Body of pancreas (tissue), 4 donors: ENCODE measurements at regions not wholly inside any gene's neighbourhood (a gene's known extent, or its start where the extent isn't known, plus 50 kb on each side); places are given as distances from the start of the nearest gene placed in this dataset.

Source experiments
- ATAC-seq: fragments of 150-250 bp; one replicate; pipeline ENCODE4 v1.9.1; 2016
- DNase-seq, 4 donors: peaks; one replicate each; pipeline ENCODE4 v3.0.0-alpha.2; 2019
- H3K27ac ChIP-seq, 4 donors: fragments of 200-600 bp; sonication (generic); 1 replicate in 3 of 4; 2 replicates in 1 of 4; pipeline versions ENCODE4 v1.5.1 to v1.6.1; 2016 to 2019; ENCODE audit warnings: mild to moderate bottlenecking in 1 of 4, mixed read lengths in 1 of 4, moderate library complexity in 1 of 4
- H3K27me3 ChIP-seq, 2 donors: fragments of 200-600 bp; sonication (generic); one replicate each; pipeline ENCODE4 v1.6.0; 2016; ENCODE audit warnings: mild to moderate bottlenecking in 1 of 2
- H3K36me3 ChIP-seq, 2 donors: fragments of 200-600 bp; sonication (generic); replicated peaks in 1 of 2; 2 replicates each; pipeline ENCODE4 v1.5.1; 2016; ENCODE audit warnings: low read depth in 2 of 2; ENCODE audit not compliant: insufficient read depth in 1 of 2
- H3K4me1 ChIP-seq: fragments of 200-600 bp; sonication (generic); one replicate; pipeline ENCODE4 v1.6.0; 2016
- H3K4me3 ChIP-seq, 2 donors: fragments of 200-600 bp; sonication (generic); 1 replicate in 1 of 2; 2 replicates in 1 of 2; pipeline ENCODE4 v1.5.1; 2016 to 2019
- H3K9me3 ChIP-seq, 3 donors: fragments of 200-600 bp; sonication (generic); 1 replicate in 2 of 3; 2 replicates in 1 of 3; pipeline ENCODE4 v1.5.1; 2016
- CTCF ChIP-seq, 7 experiments: fragments of 450-650 bp in 4 of 7; fragments of 200-600 bp in 3 of 7; sonication (generic) in 3 of 7; IDR thresholded peaks; one replicate each; pipeline ENCODE4 v1.5.1; 2016 to 2019; ENCODE audit warnings: antibody characterized with exemption in 7 of 7
- POLR2A ChIP-seq, 3 donors: fragments of 450-650 bp; IDR thresholded peaks; one replicate each; pipeline ENCODE4 v1.6.1; 2016; ENCODE audit warnings: antibody characterized with exemption in 3 of 3, mild to moderate bottlenecking in 2 of 3
- WGBS, 2 donors: methylation state at CpG; one replicate each; pipeline ENCODE4 v1.1.5; 2017; 5-methylcytosine and 5-hydroxymethylcytosine counted together
- intact Hi-C: fragments of 100-400 bp; cut with DNase I; formaldehyde crosslinking; loops from one replicate; pipeline ENCODE4 v1.15.1; 2023

GRCh38 chr15:100707229-100707628, 104.8 kb downstream of the ASB7 start:
- 35 to 81% methylated on average over 4 of the region's 4 CpGs for WGBS, 2 donors
- peaks cover 5% of the 10 kb centered on the region for H3K4me1 ChIP-seq
- H3K9me3 ChIP-seq = peaks cover 0 to 5% (median 0%) of the 10 kb centered on the region in 3 donors
- H3K36me3 ChIP-seq = no peaks in the 10 kb centered on the region
- no peaks in the 10 kb centered on the region for H3K27me3 ChIP-seq
- intact Hi-C loops = no loop called here
- H3K4me3 ChIP-seq = no peak overlapping the region
- TF ChIP-seq CTCF (IDR thresholded peaks at IDR 0.05) = no peak
- DNase-seq (peak in 1 of 4 donors; percentile 1), ATAC-seq (no peak)
- no peak overlapping the region for H3K27ac ChIP-seq

GRCh38 chr15:100708916-100709315, 106.5 kb downstream of the ASB7 start:
- 85 to 88% methylated on average over 3 of the region's 3 CpGs for WGBS, 2 donors
- H3K9me3 ChIP-seq = no peaks in the 10 kb centered on the region
- no peak overlapping the region for H3K4me3 ChIP-seq
- H3K27ac ChIP-seq = no peak overlapping the region
- no peaks in the 10 kb centered on the region for H3K27me3 ChIP-seq
- peak in 1 of 4 donors; percentile 0 for DNase-seq
- TF ChIP-seq POLR2A (IDR thresholded peaks at IDR 0.05) = no peak
- ATAC-seq = no peak
- H3K4me1 ChIP-seq = peaks cover 20% of the 10 kb centered on the region
- no peaks in the 10 kb centered on the region for H3K36me3 ChIP-seq
- intact Hi-C loops = no loop called here

- intact Hi-C loops = loop anchor here (10.0 kb wide), 1 partner anchor 165 kb away; the partner anchor contains the start of gene ALDH1A3
- Histone ChIP-seq H3K4me3 (no peak overlapping the region), H3K4me1 (peaks cover 33% of the 10 kb centered on the region), H3K27ac (no peak overlapping the region), H3K9me3 (no peaks in the 10 kb centered on the region), H3K36me3 (no peaks in the 10 kb centered on the region), H3K27me3 (no peaks in the 10 kb centered on the region)
- TF ChIP-seq POLR2A (IDR thresholded peaks at IDR 0.05) = no peak
- TF ChIP-seq CTCF (IDR thresholded peaks at IDR 0.05) = no peak
- 43 to 50% methylated on average over 2 of the region's 2 CpGs for WGBS, 2 donors
- DNase-seq = peak in 2 of 4 donors; percentile 0 to 11
- ATAC-seq = peak; percentile 38
Measured at GRCh38 chr15:100710222-100710621, 107.8 kb downstream of the ASB7 start.

- peak in 2 of 4 donors; percentile 4 to 7 for DNase-seq
- Histone ChIP-seq H3K36me3 (no peaks in the 10 kb centered on the region), H3K27ac (no peak overlapping the region), H3K4me3 (no peak overlapping the region), H3K27me3 (no peaks in the 10 kb centered on the region), H3K9me3 (no peaks in the 10 kb centered on the region), H3K4me1 (peaks cover 40% of the 10 kb centered on the region)
- WGBS, 2 donors = 87 to 91% methylated on average over 13 to 16 of the region's 16 CpGs
- TF ChIP-seq CTCF (IDR thresholded peaks at IDR 0.05) (no peak), POLR2A (IDR thresholded peaks at IDR 0.05) (no peak)
- ATAC-seq = no peak
- intact Hi-C loops = loop anchor here (10.0 kb wide), 1 partner anchor 164 kb away; the partner anchor contains the start of gene ALDH1A3
Measured at GRCh38 chr15:100710744-100711515, 108.5 kb downstream of the ASB7 start.

GRCh38 chr15:100711516-100712021, 109.2 kb downstream of the ASB7 start:
- H3K4me3 ChIP-seq = no peak overlapping the region
- WGBS, 2 donors = 47 to 56% methylated on average over 8 to 9 of the region's 9 CpGs
- intact Hi-C loops = loop anchor here (10.0 kb wide), 1 partner anchor 163 kb away; the partner anchor contains the start of gene ALDH1A3
- H3K27me3 ChIP-seq = no peaks in the 10 kb centered on the region
- H3K27ac ChIP-seq = peak overlapping the region in 3 of 4 donors; percentile 78 to 86 (median 79)
- H3K36me3 ChIP-seq = no peaks in the 10 kb centered on the region
- H3K9me3 ChIP-seq = no peaks in the 10 kb centered on the region
- TF ChIP-seq POLR2A (IDR thresholded peaks at IDR 0.05) = no peak
- TF ChIP-seq CTCF (IDR thresholded peaks at IDR 0.05) = no peak
- DNase-seq (peak in 1 of 4 donors; percentile 8), ATAC-seq (no peak)
- peaks cover 46% of the 10 kb centered on the region for H3K4me1 ChIP-seq
